IMR-90 (cell line): ENCODE measurements at regions not wholly inside any gene's neighbourhood (a gene's known extent, or its start where the extent isn't known, plus 50 kb on each side); places are given as distances from the start of the nearest gene placed in this dataset.

Experiments
- ATAC-seq: fragments of 200-7000 bp; cut with Tn5 transposase; 2 replicates; pipeline ENCODE4 v1.9.1; 2020; ENCODE audit warnings: low read depth, mild to moderate bottlenecking, moderate library complexity
- BruUV-seq: library from RNA; stranded (reverse); fragments of 400-500 nt; replicated peaks from 2 replicates; lab custom pipeline; 2021; lab: Mats Ljungman, UMichigan
- CTCF ChIA-PET: fragments of 300-600 bp; formaldehyde crosslinking; extraction: SDS; loops from one replicate; lab custom pipeline; 2021; ENCODE audit warnings: antibody characterized with exemption; lab: Yijun Ruan, JAX
- POLR2A ChIA-PET: fragments of 300-600 bp; sonication (Branson Sonifier 250); formaldehyde crosslinking; loops from one replicate; lab custom pipeline; 2022; ENCODE audit warnings: antibody characterized with exemption; ENCODE audit not compliant: unreplicated experiment; lab: Charles Lee
- DNase-seq: peaks from one replicate; pipeline ENCODE4 v3.0.0; 2013
- H2AFZ ChIP-seq: replicated peaks from 2 replicates; pipeline ENCODE3; 2013; ENCODE audit warnings: low read length, mild to moderate bottlenecking; ENCODE audit not compliant: poor library complexity
- H2AK5ac ChIP-seq: 2 replicates; pipeline ENCODE4 v1.6.1; 2013; ENCODE audit warnings: low read depth, low read length, inconsistent platforms
- H2AK9ac ChIP-seq: replicated peaks from 2 replicates; pipeline ENCODE3; 2013; ENCODE audit warnings: mild to moderate bottlenecking, low read depth, low read length, moderate library complexity; ENCODE audit not compliant: poor library complexity
- H2BK120ac ChIP-seq: 2 replicates; pipeline ENCODE4 v1.6.1; 2013; ENCODE audit warnings: low read depth, low read length, inconsistent platforms
- H2BK15ac ChIP-seq: 3 replicates; pipeline ENCODE4 v1.6.1; 2013; ENCODE audit warnings: low read depth, low read length, inconsistent platforms
- H2BK20ac ChIP-seq: 2 replicates; pipeline ENCODE4 v1.6.1; 2013; ENCODE audit warnings: low read depth, mild to moderate bottlenecking, inconsistent platforms, low read length, moderate library complexity
- H2BK5ac ChIP-seq: 2 replicates; pipeline ENCODE4 v1.6.1; 2013; ENCODE audit warnings: mild to moderate bottlenecking, low read depth, low read length, inconsistent platforms; ENCODE audit not compliant: poor library complexity, severe bottlenecking
- H3K14ac ChIP-seq: replicated peaks from 2 replicates; pipeline ENCODE4 v1.6.1; 2013; ENCODE audit warnings: low read depth, low read length, inconsistent platforms
- H3K18ac ChIP-seq: 2 replicates; pipeline ENCODE4 v1.6.1; 2013; ENCODE audit warnings: low read depth, low read length, control low read depth
- H3K23ac ChIP-seq: 2 replicates; pipeline ENCODE4 v1.6.1; 2013; ENCODE audit warnings: low read depth, low read length, inconsistent platforms
- H3K27ac ChIP-seq: 2 replicates; pipeline ENCODE4 v1.5.1; 2013; ENCODE audit warnings: mild to moderate bottlenecking, control low read depth, low read length; ENCODE audit not compliant: insufficient read depth
- H3K27me3 ChIP-seq: 2 replicates; pipeline ENCODE4 v1.6.1; 2013; ENCODE audit warnings: low read length; ENCODE audit not compliant: control insufficient read depth, insufficient read depth
- H3K36me3 ChIP-seq: 2 replicates; pipeline ENCODE4 v1.6.1; 2013; ENCODE audit warnings: low read length, mixed read lengths; ENCODE audit not compliant: control insufficient read depth, insufficient read depth
- H3K4ac ChIP-seq: 2 replicates; pipeline ENCODE4 v1.6.1; 2013; ENCODE audit warnings: low read depth, low read length, inconsistent platforms
- H3K4me1 ChIP-seq: 2 replicates; pipeline ENCODE4 v1.6.1; 2013; ENCODE audit warnings: low read length, mixed read lengths; ENCODE audit not compliant: control insufficient read depth, insufficient read depth
- H3K4me2 ChIP-seq: 2 replicates; pipeline ENCODE4 v1.6.1; 2013; ENCODE audit warnings: low read depth, mild to moderate bottlenecking, control low read depth, low read length, moderate library complexity
- H3K4me3 ChIP-seq: 2 replicates; pipeline ENCODE4 v1.5.1; 2013; ENCODE audit warnings: low read depth, mild to moderate bottlenecking, control low read depth, low read length, moderate library complexity; ENCODE audit not compliant: insufficient read depth
- H3K56ac ChIP-seq: 2 replicates; pipeline ENCODE4 v1.6.1; 2013; ENCODE audit warnings: low read length, inconsistent platforms; ENCODE audit not compliant: insufficient read depth; ENCODE audit errors: extremely low read depth
- H3K79me1 ChIP-seq, 2 experiments: 2 replicates each; pipeline ENCODE4 v1.6.1; 2013; ENCODE audit warnings: low read length in 2 of 2, inconsistent platforms in 1 of 2, low read depth in 1 of 2
- H3K9ac ChIP-seq: 2 replicates; pipeline ENCODE4 v1.6.1; 2013; ENCODE audit warnings: low read depth, low read length, control low read depth
- H3K9me1 ChIP-seq: 2 replicates; pipeline ENCODE4 v1.6.1; 2013; ENCODE audit warnings: low read length, inconsistent platforms; ENCODE audit not compliant: insufficient read depth
- H3K9me3 ChIP-seq: 2 replicates; pipeline ENCODE4 v1.6.1; 2013; ENCODE audit warnings: low read length; ENCODE audit not compliant: control insufficient read depth, insufficient read depth
- H4K20me1 ChIP-seq: 2 replicates; pipeline ENCODE4 v1.6.1; 2013; ENCODE audit warnings: low read length, inconsistent platforms; ENCODE audit not compliant: insufficient read depth
- H4K5ac ChIP-seq: 2 replicates; pipeline ENCODE4 v1.6.1; 2013; ENCODE audit warnings: mild to moderate bottlenecking, low read depth, low read length, control low read depth
- H4K8ac ChIP-seq, 2 experiments: 2 replicates each; pipeline ENCODE4 v1.6.1; 2013; ENCODE audit warnings: low read depth in 2 of 2, low read length in 2 of 2, control low read depth in 1 of 2, inconsistent platforms in 1 of 2
- H4K91ac ChIP-seq: 2 replicates; pipeline ENCODE4 v1.6.1; 2013; ENCODE audit warnings: low read depth, low read length, inconsistent platforms; ENCODE audit not compliant: insufficient read depth
- CEBPB ChIP-seq: IDR thresholded peaks from 2 replicates; pipeline ENCODE4 v1.6.1; 2012; ENCODE audit warnings: low read depth, low read length, improper control_type of control experiment
- CHD1 ChIP-seq: IDR thresholded peaks from 2 replicates; pipeline ENCODE4 v1.6.1; 2012; ENCODE audit warnings: low read depth, low read length, improper control_type of control experiment
- CTCF ChIP-seq: conservative IDR thresholded peaks from 2 replicates; pipeline ENCODE4 v1.5.1; 2012; ENCODE audit warnings: mild to moderate bottlenecking, low read depth, low read length, improper control_type of control experiment
- FOS ChIP-seq: fragments of 150-350 bp; IDR thresholded peaks from 2 replicates; pipeline ENCODE4 v1.6.1; 2016; ENCODE audit warnings: low read depth, low read length
- MAFK ChIP-seq: IDR thresholded peaks from 2 replicates; pipeline ENCODE4 v1.6.1; 2012; ENCODE audit warnings: low read depth, low read length, improper control_type of control experiment
- MAZ ChIP-seq: IDR thresholded peaks from 2 replicates; pipeline ENCODE4 v1.6.1; 2012; ENCODE audit warnings: low read depth, mild to moderate bottlenecking, low read length, improper control_type of control experiment, moderate library complexity, borderline replicate concordance
- MXI1 ChIP-seq: IDR thresholded peaks from 2 replicates; pipeline ENCODE4 v1.6.1; 2012; ENCODE audit warnings: low read depth, mild to moderate bottlenecking, low read length, moderate library complexity, borderline replicate concordance
- POLR2A ChIP-seq: IDR thresholded peaks from 2 replicates; pipeline ENCODE4 v1.6.1; 2012; ENCODE audit warnings: mild to moderate bottlenecking, low read depth, low read length
- RAD21 ChIP-seq: IDR thresholded peaks from 2 replicates; pipeline ENCODE4 v1.6.1; 2012; ENCODE audit warnings: low read length, improper control_type of control experiment
- RCOR1 ChIP-seq: IDR thresholded peaks from 2 replicates; pipeline ENCODE4 v1.6.1; 2012; ENCODE audit warnings: mild to moderate bottlenecking, low read length, improper control_type of control experiment; ENCODE audit not compliant: insufficient replicate concordance
- USF2 ChIP-seq: fragments of 150-350 bp; IDR thresholded peaks from 2 replicates; pipeline ENCODE4 v1.6.1; 2017; ENCODE audit warnings: mild to moderate bottlenecking, antibody characterized with exemption, low read length, low read depth
- WGBS, 2 experiments: methylation state at CpG; one replicate each; pipeline versions ENCODE4 v1.1.5 to v1.1.7; 2013; ENCODE audit warnings: missing lambda C conversion rate in 2 of 2; ENCODE audit not compliant: insufficient read length in 1 of 2; ENCODE audit errors: extremely low coverage in 2 of 2; 5-methylcytosine and 5-hydroxymethylcytosine counted together
- dilution Hi-C: fragments of 300-500 bp; cut with HindIII; formaldehyde crosslinking; loops from one replicate; pipeline ENCODE4 v1.14.3; 2018; ENCODE audit warnings: low sequenced_read_pairs; ENCODE audit not compliant: unreplicated experiment
- in situ Hi-C: fragments of 300-500 bp; cut with MboI; formaldehyde crosslinking; loops from 3 replicates; pipeline ENCODE4 v1.14.3; 2019; ENCODE audit warnings: low sequenced_read_pairs, inconsistent platforms, mixed read lengths
- intact Hi-C: fragments of 100-400 bp; cut with micrococcal nuclease; formaldehyde crosslinking; loops from 2 replicates; pipeline ENCODE4 v1.10.0; 2022

- dilution Hi-C loops = no loop called here
- no peak for ATAC-seq
- no CpG with 5 or more reads among the region's 3 CpGs for WGBS, 2 experiments
- Histone ChIP-seq H3K4me1 (peaks cover 5% of the 10 kb centered on the region), H3K9ac (no peak overlapping the region), H2BK15ac (no peak overlapping the region), H2BK120ac (no peak overlapping the region), H3K18ac (no peak overlapping the region), H4K91ac (no peak overlapping the region), H3K27ac (no peak overlapping the region), H3K27me3 (no peaks in the 10 kb centered on the region), H3K9me3 (no peaks in the 10 kb centered on the region), H2AK5ac (no peak overlapping the region), H3K36me3 (no peaks in the 10 kb centered on the region), H3K4ac (no peak overlapping the region), H2BK5ac (no peak overlapping the region), H4K20me1 (no peaks in the 10 kb centered on the region), H3K9me1 (no peaks in the 10 kb centered on the region), H3K23ac (no peak overlapping the region), H3K4me3 (no peak overlapping the region), H2AK9ac (no peak overlapping the region), H3K4me2 (no peak overlapping the region), H3K79me1 (no peaks in the 10 kb centered on the region), H2BK20ac (no peak overlapping the region), H3K14ac (no peak overlapping the region), H4K5ac (no peak overlapping the region), H3K56ac (no peak overlapping the region), H4K8ac (no peak overlapping the region), H2AFZ (no peak overlapping the region)
- BruUV-seq = no TSS peak
- CTCF ChIA-PET = no interaction called here
- TF ChIP-seq MAZ (no peak), CHD1 (no peak), MAFK (no peak), RCOR1 (no peak), FOS (no peak), POLR2A (no peak), CTCF (no peak), RAD21 (no peak), MXI1 (no peak), CEBPB (no peak), USF2 (no peak)
- no peak for DNase-seq
- in situ Hi-C loops = no loop called here
- POLR2A ChIA-PET = no interaction called here
- intact Hi-C loops = no loop called here
Observed at GRCh38 chr2:182545420-182546167, 118.8 kb upstream of the PDE1A start.
